Tibial artery (tissue), 4 donors: ENCODE measurements at regions not wholly inside any gene's neighbourhood (a gene's known extent, or its start where the extent isn't known, plus 50 kb on each side); places are given as distances from the start of the nearest gene placed in this dataset.

Experiments used
- DNase-seq, 2 donors: peaks; one replicate each; pipeline ENCODE4 v3.0.0-alpha.2; 2019
- H3K27ac ChIP-seq, 2 donors: fragments of 200-600 bp; sonication (generic) in 1 of 2; 1 replicate in 1 of 2; 2 replicates in 1 of 2; pipeline ENCODE4 v1.5.1; 2018 to 2019; ENCODE audit warnings: mild to moderate bottlenecking in 1 of 2
- H3K27me3 ChIP-seq, 2 donors: fragments of 200-600 bp; sonication (generic) in 1 of 2; one replicate each; pipeline versions ENCODE4 v1.5.1 to v1.6.0; 2016 to 2019
- H3K36me3 ChIP-seq, 3 donors: fragments of 200-600 bp; sonication (generic) in 2 of 3; one replicate each; pipeline ENCODE4 v1.5.1; 2016 to 2019; ENCODE audit warnings: mild to moderate bottlenecking in 2 of 3
- H3K4me1 ChIP-seq, 4 donors: fragments of 200-600 bp; sonication (generic) in 2 of 4; 1 replicate in 3 of 4; 2 replicates in 1 of 4; pipeline ENCODE4 v1.5.1; 2016 to 2019
- H3K4me3 ChIP-seq, 2 donors: fragments of 200-600 bp; sonication (generic) in 1 of 2; 1 replicate in 1 of 2; 2 replicates in 1 of 2; pipeline ENCODE4 v1.5.1; 2018 to 2019; ENCODE audit warnings: mild to moderate bottlenecking in 2 of 2
- H3K9me3 ChIP-seq, 3 donors: fragments of 200-600 bp; sonication (generic) in 1 of 3; one replicate each; pipeline ENCODE4 v1.5.1; 2016 to 2019
- intact Hi-C: fragments of 100-400 bp; cut with DNase I; formaldehyde crosslinking; loops from one replicate; pipeline ENCODE4 v1.15.0; 2023; ENCODE audit warnings: low total_unique reads
- TF ChIP-seq, protein P1 (sequence below), 2 experiments: fragments of 200-600 bp in 1 of 2; fragments of 450-650 bp in 1 of 2; IDR thresholded peaks; one replicate each; pipeline ENCODE4 v1.5.1; 2017 to 2019; ENCODE audit warnings: antibody characterized with exemption in 2 of 2, mild to moderate bottlenecking in 1 of 2, moderate library complexity in 1 of 2

DNA sequence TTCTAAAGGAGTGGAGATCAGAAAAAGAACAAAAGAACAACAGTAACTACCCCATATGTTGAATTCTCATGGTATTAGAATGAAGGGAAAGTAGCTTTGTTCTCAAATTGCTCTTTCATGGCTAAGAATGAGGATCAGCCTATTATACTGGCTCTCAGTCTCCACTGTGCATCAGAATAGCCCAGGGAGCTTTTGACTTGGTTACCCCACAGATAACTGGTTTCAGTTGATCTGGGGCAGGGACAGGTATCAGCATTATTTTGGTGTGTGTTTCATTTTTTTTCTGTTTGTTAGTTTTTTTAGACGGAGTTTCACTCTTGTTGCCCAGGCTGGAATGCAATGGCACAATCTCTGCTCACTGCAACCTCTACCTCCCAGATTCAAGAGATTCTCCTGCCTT is 311.7 kb upstream of the TLE3 start:
- TF ChIP-seq, protein P1, sequence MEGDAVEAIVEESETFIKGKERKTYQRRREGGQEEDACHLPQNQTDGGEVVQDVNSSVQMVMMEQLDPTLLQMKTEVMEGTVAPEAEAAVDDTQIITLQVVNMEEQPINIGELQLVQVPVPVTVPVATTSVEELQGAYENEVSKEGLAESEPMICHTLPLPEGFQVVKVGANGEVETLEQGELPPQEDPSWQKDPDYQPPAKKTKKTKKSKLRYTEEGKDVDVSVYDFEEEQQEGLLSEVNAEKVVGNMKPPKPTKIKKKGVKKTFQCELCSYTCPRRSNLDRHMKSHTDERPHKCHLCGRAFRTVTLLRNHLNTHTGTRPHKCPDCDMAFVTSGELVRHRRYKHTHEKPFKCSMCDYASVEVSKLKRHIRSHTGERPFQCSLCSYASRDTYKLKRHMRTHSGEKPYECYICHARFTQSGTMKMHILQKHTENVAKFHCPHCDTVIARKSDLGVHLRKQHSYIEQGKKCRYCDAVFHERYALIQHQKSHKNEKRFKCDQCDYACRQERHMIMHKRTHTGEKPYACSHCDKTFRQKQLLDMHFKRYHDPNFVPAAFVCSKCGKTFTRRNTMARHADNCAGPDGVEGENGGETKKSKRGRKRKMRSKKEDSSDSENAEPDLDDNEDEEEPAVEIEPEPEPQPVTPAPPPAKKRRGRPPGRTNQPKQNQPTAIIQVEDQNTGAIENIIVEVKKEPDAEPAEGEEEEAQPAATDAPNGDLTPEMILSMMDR (IDR thresholded peaks at IDR 0.05), result no peak
- intact Hi-C loops, result no loop called here
- Histone ChIP-seq H3K4me3 (no peak overlapping the region), H3K9me3 (peaks cover 0 to 13% (median 0%) of the 10 kb centered on the region in 3 donors), H3K4me1 (no peaks in the 10 kb centered on the region), H3K27ac (no peak overlapping the region), H3K27me3 (peaks cover 0 to 13% of the 10 kb centered on the region in 2 donors), H3K36me3 (no peaks in the 10 kb centered on the region)
- DNase-seq, result no peak

DNA sequence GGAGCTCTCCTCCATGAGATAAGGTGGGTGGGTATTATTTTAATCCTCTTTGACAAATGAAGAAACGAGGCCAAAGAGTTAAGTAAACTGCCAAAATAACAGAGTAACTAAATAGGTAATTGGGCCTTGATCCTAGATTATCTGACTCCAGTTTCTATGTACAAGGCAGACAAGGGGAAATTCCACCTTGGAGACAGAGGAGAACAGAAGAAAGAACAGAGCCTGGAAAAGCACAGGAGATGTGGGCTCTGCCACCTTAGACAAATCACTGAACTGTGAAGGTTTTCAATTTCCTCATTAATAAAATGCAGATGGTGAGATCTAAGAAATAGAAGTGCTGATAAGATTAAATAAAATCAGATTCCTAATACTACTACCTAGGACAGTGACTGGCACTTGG is 310.2 kb upstream of the TLE3 start:
- peaks cover 0 to 13% (median 0%) of the 10 kb centered on the region in 3 donors for H3K9me3 ChIP-seq
- H3K27ac ChIP-seq, result no peak overlapping the region
- H3K4me1 ChIP-seq, result no peaks in the 10 kb centered on the region
- TF ChIP-seq, protein P1 (IDR thresholded peaks at IDR 0.05), result no peak
- intact Hi-C loops, result no loop called here
- DNase-seq, result no peak
- H3K36me3 ChIP-seq, result no peaks in the 10 kb centered on the region
- H3K27me3 ChIP-seq, result peaks cover 0 to 13% of the 10 kb centered on the region in 2 donors
- H3K4me3 ChIP-seq, result no peak overlapping the region

DNA sequence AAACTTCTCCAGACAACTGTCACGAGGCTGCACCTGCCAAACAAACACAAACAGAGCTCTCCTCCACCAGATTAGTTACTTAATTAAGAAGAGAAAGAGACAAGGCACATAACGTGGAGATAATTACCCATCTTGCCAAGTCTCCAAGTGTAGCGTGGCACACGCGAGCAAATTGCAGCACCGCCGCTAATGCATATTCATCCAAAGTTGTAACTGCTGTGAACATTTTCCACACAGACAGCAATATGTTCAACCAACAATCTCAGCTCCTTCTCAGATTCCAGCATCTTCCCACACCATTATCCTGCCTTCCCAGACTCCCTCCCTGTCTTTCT is 309.6 kb upstream of the TLE3 start:
- no peak overlapping the region for H3K27ac ChIP-seq
- H3K36me3 ChIP-seq, result no peaks in the 10 kb centered on the region
- DNase-seq, result no peak
- intact Hi-C loops, result no loop called here
- H3K27me3 ChIP-seq, result peaks cover 0 to 13% of the 10 kb centered on the region in 2 donors
- peaks cover 0 to 3% (median under 1%) of the 10 kb centered on the region in 4 donors for H3K4me1 ChIP-seq
- no peak overlapping the region for H3K4me3 ChIP-seq
- H3K9me3 ChIP-seq, result peaks cover 0 to 13% (median 0%) of the 10 kb centered on the region in 3 donors
- TF ChIP-seq, protein P1 (IDR thresholded peaks at IDR 0.05), result no peak

DNA sequence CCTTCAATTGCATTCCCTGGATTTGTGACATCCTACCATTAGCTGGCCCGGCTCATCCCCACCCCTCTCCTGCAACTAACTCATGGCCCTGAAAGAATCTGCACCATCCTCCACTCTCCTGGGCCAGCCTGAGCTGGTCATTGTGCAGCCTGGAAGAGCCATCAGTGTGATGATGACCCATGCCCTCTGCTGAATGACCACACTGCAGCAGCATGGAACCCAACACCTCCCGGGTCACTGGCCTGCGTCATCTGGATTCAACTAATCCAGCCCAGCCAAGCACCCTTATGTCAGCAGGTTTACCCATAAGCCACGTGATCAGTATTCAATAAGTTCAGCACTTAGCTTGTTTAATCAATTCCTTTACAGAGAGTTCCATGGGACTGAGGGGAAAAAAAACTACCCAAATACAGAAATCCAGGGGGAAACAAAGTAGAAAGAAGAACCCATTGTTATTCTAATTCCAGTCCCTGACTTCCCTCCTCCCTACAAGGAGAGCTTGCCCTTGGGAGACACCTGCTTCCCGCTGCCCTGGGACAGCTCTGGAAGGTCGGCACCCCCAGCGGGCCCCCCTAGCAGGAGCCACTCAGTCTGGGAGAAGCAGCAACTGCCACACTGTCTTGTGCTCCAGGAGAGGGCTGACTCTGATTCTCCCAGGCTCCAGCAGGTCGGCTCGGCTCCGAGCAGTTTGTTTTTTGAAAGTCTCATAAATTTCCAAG is 309.1 kb upstream of the TLE3 start:
- peaks cover 0 to 13% (median 0%) of the 10 kb centered on the region in 3 donors for H3K9me3 ChIP-seq

DNA sequence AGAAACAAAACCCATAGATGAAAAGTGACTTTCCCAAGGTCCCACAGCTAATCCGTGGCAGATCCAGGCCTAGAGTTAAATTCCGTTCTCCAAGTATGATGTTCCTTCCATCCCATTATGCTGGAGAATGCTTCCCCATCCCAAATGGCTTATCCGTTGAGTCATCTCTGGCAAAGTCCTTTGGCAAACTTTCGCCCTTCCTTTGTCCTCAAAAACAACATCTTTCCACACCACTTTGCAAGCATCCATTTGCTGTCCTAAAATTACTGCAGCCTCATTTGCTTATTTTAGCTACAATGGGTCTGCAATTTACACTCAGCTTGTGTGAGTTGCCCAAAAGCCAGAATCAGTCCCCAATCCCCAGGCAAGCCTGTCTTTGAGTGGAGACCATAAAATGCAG is 304.0 kb upstream of the TLE3 start:
- peak; percentile 55 to 67 for DNase-seq

More for the DNA sequence above, 309.1 kb upstream of the TLE3 start:
- DNase-seq, result peak in 1 of 2 donors; percentile 41
- H3K4me1 ChIP-seq, result peaks cover 0 to 9% (median 3%) of the 10 kb centered on the region in 4 donors
- no peaks in the 10 kb centered on the region for H3K36me3 ChIP-seq
- TF ChIP-seq, protein P1 (IDR thresholded peaks at IDR 0.05), result no peak
- no peak overlapping the region for H3K4me3 ChIP-seq
- peaks cover 0 to 13% of the 10 kb centered on the region in 2 donors for H3K27me3 ChIP-seq
- intact Hi-C loops, result no loop called here
- no peak overlapping the region for H3K27ac ChIP-seq

More for the DNA sequence above, 304.0 kb upstream of the TLE3 start:
- H3K36me3 ChIP-seq, result no peaks in the 10 kb centered on the region
- no peak overlapping the region for H3K27ac ChIP-seq
- peaks cover 0 to 10% of the 10 kb centered on the region in 2 donors for H3K27me3 ChIP-seq
- H3K9me3 ChIP-seq, result peaks cover 0 to 3% (median 0%) of the 10 kb centered on the region in 3 donors
- peaks cover 0 to 17% (median 10%) of the 10 kb centered on the region in 4 donors for H3K4me1 ChIP-seq
- TF ChIP-seq, protein P1 (IDR thresholded peaks at IDR 0.05), result no peak
- H3K4me3 ChIP-seq, result no peak overlapping the region
- intact Hi-C loops, result no loop called here
